DND-41 (cell line): ENCODE measurements at regions not wholly inside any gene's neighbourhood (a gene's known extent, or its start where the extent isn't known, plus 50 kb on each side); places are given as distances from the start of the nearest gene placed in this dataset.
A peak's percentile ranks its signal among the peaks of the same experiment; 100 is the strongest.

ENCODE experiments used
- ATAC-seq: fragments of 200-7000 bp; cut with Tn5 transposase; 3 replicates; pipeline ENCODE4 v1.9.1; 2021; ENCODE audit warnings: low read depth; ENCODE audit not compliant: insufficient read depth
- DNase-seq: peaks from one replicate; pipeline ENCODE4 v3.0.0-alpha.2; 2020
- H2AFZ ChIP-seq: 2 replicates; pipeline ENCODE4 v1.6.0; 2012; ENCODE audit warnings: low read depth, low read length
- H3K27ac ChIP-seq: 2 replicates; pipeline ENCODE4 v1.5.1; 2012; ENCODE audit warnings: low read length, inconsistent platforms
- H3K27me3 ChIP-seq: fragments of 200-600 bp; sonication (generic); 2 replicates; pipeline ENCODE4 v1.6.0; 2012; ENCODE audit warnings: low read length, mild to moderate bottlenecking, inconsistent platforms; ENCODE audit not compliant: insufficient read depth, poor library complexity
- H3K36me3 ChIP-seq: 2 replicates; pipeline ENCODE4 v1.5.1; 2012; ENCODE audit warnings: low read length, inconsistent platforms; ENCODE audit not compliant: insufficient read depth
- H3K4me1 ChIP-seq: 2 replicates; pipeline ENCODE4 v1.5.1; 2012; ENCODE audit warnings: mild to moderate bottlenecking, low read length; ENCODE audit not compliant: insufficient read depth
- H3K4me2 ChIP-seq: 2 replicates; pipeline ENCODE4 v1.6.0; 2012; ENCODE audit warnings: mild to moderate bottlenecking, moderate library complexity, low read length, inconsistent platforms; ENCODE audit not compliant: insufficient read depth
- H3K4me3 ChIP-seq, 2 experiments: fragments of 200-600 bp in 1 of 2; shearing (Covaris generic) in 1 of 2; 2 replicates each; pipeline ENCODE4 v1.5.1; 2012 to 2016; ENCODE audit warnings: inconsistent platforms in 2 of 2, low read length in 2 of 2, mild to moderate bottlenecking in 2 of 2, low read depth in 1 of 2, moderate library complexity in 1 of 2
- H3K79me2 ChIP-seq: 2 replicates; pipeline ENCODE4 v1.6.0; 2012; ENCODE audit warnings: low read length, inconsistent platforms; ENCODE audit not compliant: insufficient read depth
- H3K9ac ChIP-seq: 2 replicates; pipeline ENCODE4 v1.6.0; 2012; ENCODE audit warnings: low read depth, mild to moderate bottlenecking, inconsistent platforms, low read length, moderate library complexity
- H3K9me3 ChIP-seq: 2 replicates; pipeline ENCODE4 v1.5.1; 2012; ENCODE audit warnings: low read length, moderate library complexity, mild to moderate bottlenecking, inconsistent platforms; ENCODE audit not compliant: insufficient read depth, severe bottlenecking
- H4K20me1 ChIP-seq: 2 replicates; pipeline ENCODE4 v1.6.0; 2012; ENCODE audit warnings: low read length; ENCODE audit not compliant: insufficient read depth
- EZH2 ChIP-seq: IDR thresholded peaks from 3 replicates; pipeline ENCODE4 v1.6.1; 2012; ENCODE audit warnings: borderline replicate concordance, low read depth, mild to moderate bottlenecking, moderate library complexity, low read length, inconsistent platforms; ENCODE audit not compliant: severe bottlenecking
- TF ChIP-seq, protein P1 (sequence below): IDR thresholded peaks from 2 replicates; pipeline ENCODE4 v1.5.1; 2012; ENCODE audit warnings: borderline replicate concordance, low read length, moderate library complexity, mild to moderate bottlenecking; ENCODE audit not compliant: poor library complexity, severe bottlenecking; ENCODE audit errors: extremely low read depth

DNA sequence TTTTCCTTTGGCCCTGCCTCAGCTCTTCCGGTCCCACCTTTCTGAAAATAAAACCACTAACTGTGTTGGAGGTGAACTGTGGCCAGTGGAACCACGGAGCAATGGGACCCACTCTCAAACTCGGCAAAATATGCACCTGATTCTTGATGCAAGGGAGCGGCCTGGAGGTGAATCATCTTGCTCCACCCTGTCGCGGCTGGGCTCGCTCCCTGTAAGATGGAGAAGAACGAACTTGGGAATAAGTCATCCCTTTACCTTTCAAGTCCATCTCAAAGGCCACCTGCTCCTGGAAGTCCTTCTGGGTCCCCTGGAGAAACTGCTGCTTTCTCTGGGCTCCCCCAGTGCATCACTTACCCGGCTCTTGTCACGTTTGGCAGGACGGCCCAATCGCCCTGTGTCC is 309.9 kb downstream of the BCL11B start:
- H3K4me3 ChIP-seq, result no peak overlapping the region
- H3K9me3 ChIP-seq, result no peaks in the 10 kb centered on the region
- peaks cover 19% of the 10 kb centered on the region for H3K4me1 ChIP-seq
- no peak overlapping the region for H3K9ac ChIP-seq
- ATAC-seq (no peak), DNase-seq (no peak)
- no peak overlapping the region for H2AFZ ChIP-seq
- no peak for TF ChIP-seq EZH2
- TF ChIP-seq, protein P1, sequence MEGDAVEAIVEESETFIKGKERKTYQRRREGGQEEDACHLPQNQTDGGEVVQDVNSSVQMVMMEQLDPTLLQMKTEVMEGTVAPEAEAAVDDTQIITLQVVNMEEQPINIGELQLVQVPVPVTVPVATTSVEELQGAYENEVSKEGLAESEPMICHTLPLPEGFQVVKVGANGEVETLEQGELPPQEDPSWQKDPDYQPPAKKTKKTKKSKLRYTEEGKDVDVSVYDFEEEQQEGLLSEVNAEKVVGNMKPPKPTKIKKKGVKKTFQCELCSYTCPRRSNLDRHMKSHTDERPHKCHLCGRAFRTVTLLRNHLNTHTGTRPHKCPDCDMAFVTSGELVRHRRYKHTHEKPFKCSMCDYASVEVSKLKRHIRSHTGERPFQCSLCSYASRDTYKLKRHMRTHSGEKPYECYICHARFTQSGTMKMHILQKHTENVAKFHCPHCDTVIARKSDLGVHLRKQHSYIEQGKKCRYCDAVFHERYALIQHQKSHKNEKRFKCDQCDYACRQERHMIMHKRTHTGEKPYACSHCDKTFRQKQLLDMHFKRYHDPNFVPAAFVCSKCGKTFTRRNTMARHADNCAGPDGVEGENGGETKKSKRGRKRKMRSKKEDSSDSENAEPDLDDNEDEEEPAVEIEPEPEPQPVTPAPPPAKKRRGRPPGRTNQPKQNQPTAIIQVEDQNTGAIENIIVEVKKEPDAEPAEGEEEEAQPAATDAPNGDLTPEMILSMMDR, result no peak
- H3K4me2 ChIP-seq, result no peak overlapping the region
- H3K79me2 ChIP-seq, result no peaks in the 10 kb centered on the region
- H3K27ac ChIP-seq, result no peak overlapping the region
- no peaks in the 10 kb centered on the region for H3K36me3 ChIP-seq
- no peaks in the 10 kb centered on the region for H4K20me1 ChIP-seq
- H3K27me3 ChIP-seq, result no peaks in the 10 kb centered on the region

DNA sequence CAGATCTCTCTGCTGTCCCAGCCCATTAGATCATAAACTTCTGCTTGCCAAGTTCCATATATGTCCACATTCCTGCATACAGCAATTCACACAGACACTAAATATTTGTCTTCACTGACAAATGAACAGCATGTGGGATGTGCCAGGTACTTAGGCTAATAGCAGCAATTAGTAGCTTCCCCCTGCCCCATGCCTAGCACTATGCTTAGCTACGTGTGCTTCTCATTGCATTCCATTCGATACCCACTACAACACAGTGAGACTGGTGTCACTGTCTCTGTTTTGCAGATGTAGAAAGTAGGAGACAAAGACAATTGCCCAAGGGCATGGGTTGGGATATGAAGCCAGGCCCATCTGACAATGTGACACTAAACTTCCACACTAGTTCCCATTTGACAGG is 308.4 kb downstream of the BCL11B start:
- no peak for TF ChIP-seq EZH2
- TF ChIP-seq, protein P1, result no peak
- Histone ChIP-seq H3K27me3 (no peaks in the 10 kb centered on the region), H3K9ac (no peak overlapping the region), H3K79me2 (no peaks in the 10 kb centered on the region), H3K36me3 (no peaks in the 10 kb centered on the region), H3K4me3 (no peak overlapping the region), H3K27ac (no peak overlapping the region), H3K9me3 (no peaks in the 10 kb centered on the region), H3K4me1 (peaks cover 19% of the 10 kb centered on the region), H3K4me2 (no peak overlapping the region), H4K20me1 (no peaks in the 10 kb centered on the region), H2AFZ (no peak overlapping the region)
- no peak for DNase-seq
- no peak for ATAC-seq

DNA sequence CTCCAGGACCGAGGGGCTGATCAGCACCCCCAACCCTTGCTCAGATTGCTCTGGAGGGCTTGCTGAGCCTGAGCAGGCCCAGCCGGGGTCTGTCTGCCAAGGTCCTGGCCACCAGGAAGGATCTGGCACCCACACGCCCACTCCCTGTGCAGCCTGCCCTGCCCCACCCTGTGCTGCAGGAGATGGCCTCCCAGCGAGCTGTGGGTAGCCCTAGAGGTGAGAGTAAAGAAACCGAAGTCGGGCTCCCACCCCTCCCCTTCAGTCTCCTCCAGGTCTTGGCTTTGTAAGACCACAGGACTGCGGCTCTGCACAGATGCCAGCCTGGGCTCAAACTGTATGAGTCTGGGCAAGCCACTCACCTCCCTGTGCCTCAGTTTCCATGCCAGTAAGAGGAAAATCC is 307.8 kb downstream of the BCL11B start:
- H3K4me3 ChIP-seq, result no peak overlapping the region
- no peaks in the 10 kb centered on the region for H4K20me1 ChIP-seq
- H3K9ac ChIP-seq, result no peak overlapping the region
- H2AFZ ChIP-seq, result no peak overlapping the region
- no peak for TF ChIP-seq EZH2
- TF ChIP-seq, protein P1, result no peak
- H3K79me2 ChIP-seq, result no peaks in the 10 kb centered on the region
- no peaks in the 10 kb centered on the region for H3K9me3 ChIP-seq
- DNase-seq (peak; percentile 27), ATAC-seq (peak; percentile 54)
- H3K4me1 ChIP-seq, result peaks cover 19% of the 10 kb centered on the region
- H3K4me2 ChIP-seq, result no peak overlapping the region
- H3K27me3 ChIP-seq, result no peaks in the 10 kb centered on the region
- no peak overlapping the region for H3K27ac ChIP-seq
- H3K36me3 ChIP-seq, result no peaks in the 10 kb centered on the region

DNA sequence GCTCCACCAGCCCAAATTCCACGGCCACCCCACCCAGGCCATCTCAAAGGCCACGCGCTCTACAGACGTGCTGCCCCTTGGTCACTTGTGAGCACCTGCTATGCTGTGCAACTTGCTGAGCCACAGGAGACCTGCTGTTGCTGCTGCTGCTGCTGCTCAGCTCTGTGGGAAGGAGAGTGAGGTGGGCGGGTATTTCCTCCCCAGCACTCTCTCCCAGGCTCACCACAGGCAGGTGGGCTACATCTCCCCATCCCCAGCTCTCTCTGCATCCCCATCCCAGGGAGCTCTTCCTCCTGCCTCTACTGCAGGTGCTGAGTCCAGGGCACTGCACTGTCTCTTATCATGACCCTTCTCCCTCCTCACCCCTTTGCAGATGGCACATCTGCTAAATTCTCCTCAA is 306.9 kb downstream of the BCL11B start:
- Histone ChIP-seq H3K27me3 (no peaks in the 10 kb centered on the region), H2AFZ (no peak overlapping the region), H3K27ac (0 out of 2 replicates have a peak overlapping the region, but pooled peaks have one; percentile 35), H3K9ac (no peak overlapping the region), H3K79me2 (no peaks in the 10 kb centered on the region), H3K9me3 (no peaks in the 10 kb centered on the region), H3K4me1 (peaks cover 19% of the 10 kb centered on the region), H3K36me3 (no peaks in the 10 kb centered on the region), H3K4me2 (0 out of 2 replicates have a peak overlapping the region, but pooled peaks have one; percentile 12), H3K4me3 (no peak overlapping the region), H4K20me1 (no peaks in the 10 kb centered on the region)
- ATAC-seq, result peak; percentile 90
- no peak for TF ChIP-seq EZH2
- TF ChIP-seq, protein P1, result no peak
- peak; percentile 61 for DNase-seq
